ENCODE measurements at regions not wholly inside any gene's neighbourhood (a gene's known extent, or its start where the extent isn't known, plus 50 kb on each side); places are given as distances from the start of the nearest gene placed in this dataset.

GRCh38 chr9:108322326-108323098, 533.3 kb downstream of the ACTL7B start:
- no peaks in the 10 kb centered on the region for H3K27me3 Mint-ChIP-seq (ENCODE audit: low read depth)
- no peaks in the 10 kb centered on the region for H3K4me1 Mint-ChIP-seq (ENCODE audit: low read depth)
- peaks cover 9% of the 10 kb centered on the region for H3K9me3 Mint-ChIP-seq
- no peak overlapping the region for H3K4me3 Mint-ChIP-seq
- DNase-seq (ENCODE audit: low spot score): no peak
- H3K36me3 Mint-ChIP-seq (ENCODE audit: low read depth): no peaks in the 10 kb centered on the region
- H3K27ac Mint-ChIP-seq: no peak overlapping the region

- no peaks in the 10 kb centered on the region for H3K27me3 Mint-ChIP-seq (ENCODE audit: low read depth)
- no peaks in the 10 kb centered on the region for H3K4me1 Mint-ChIP-seq (ENCODE audit: low read depth)
- no peaks in the 10 kb centered on the region for H3K9me3 Mint-ChIP-seq
- no peaks in the 10 kb centered on the region for H3K36me3 Mint-ChIP-seq (ENCODE audit: low read depth)
- H3K27ac Mint-ChIP-seq: no peak overlapping the region
- no peak overlapping the region for H3K4me3 Mint-ChIP-seq
- no peak for DNase-seq (ENCODE audit: low spot score)
Measured at GRCh38 chr9:108316630-108317029, 539.2 kb downstream of the ACTL7B start.

- Mint-ChIP-seq H3K4me1 (ENCODE audit: low read depth) (no peaks in the 10 kb centered on the region), H3K27me3 (ENCODE audit: low read depth) (no peaks in the 10 kb centered on the region), H3K9me3 (no peaks in the 10 kb centered on the region), H3K36me3 (ENCODE audit: low read depth) (no peaks in the 10 kb centered on the region), H3K4me3 (no peak overlapping the region), H3K27ac (no peak overlapping the region)
- no peak for DNase-seq (ENCODE audit: low spot score)
Measured at GRCh38 chr9:108316066-108316465, 539.7 kb downstream of the ACTL7B start.

- no peak overlapping the region for H3K27ac Mint-ChIP-seq
- H3K27me3 Mint-ChIP-seq (ENCODE audit: low read depth): no peaks in the 10 kb centered on the region
- H3K4me1 Mint-ChIP-seq (ENCODE audit: low read depth): no peaks in the 10 kb centered on the region
- no peak overlapping the region for H3K4me3 Mint-ChIP-seq
- no peak for DNase-seq (ENCODE audit: low spot score)
- no peaks in the 10 kb centered on the region for H3K9me3 Mint-ChIP-seq
- no peaks in the 10 kb centered on the region for H3K36me3 Mint-ChIP-seq (ENCODE audit: low read depth)
Measured at GRCh38 chr9:108311745-108312144, 544.0 kb downstream of the ACTL7B start.

GRCh38 chr9:108310202-108310601, 545.6 kb downstream of the ACTL7B start:
- no peak overlapping the region for H3K27ac Mint-ChIP-seq
- no peak for DNase-seq (ENCODE audit: low spot score)
- no peak overlapping the region for H3K4me3 Mint-ChIP-seq
- no peaks in the 10 kb centered on the region for H3K27me3 Mint-ChIP-seq (ENCODE audit: low read depth)
- H3K4me1 Mint-ChIP-seq (ENCODE audit: low read depth): no peaks in the 10 kb centered on the region
- no peaks in the 10 kb centered on the region for H3K36me3 Mint-ChIP-seq (ENCODE audit: low read depth)
- H3K9me3 Mint-ChIP-seq: no peaks in the 10 kb centered on the region

- Mint-ChIP-seq H3K9me3 (no peaks in the 10 kb centered on the region), H3K27ac (no peak overlapping the region), H3K27me3 (ENCODE audit: low read depth) (no peaks in the 10 kb centered on the region), H3K4me1 (ENCODE audit: low read depth) (no peaks in the 10 kb centered on the region), H3K36me3 (ENCODE audit: low read depth) (no peaks in the 10 kb centered on the region), H3K4me3 (no peak overlapping the region)
- DNase-seq (ENCODE audit: low spot score): no peak
Measured at GRCh38 chr9:108300306-108301287, 555.2 kb downstream of the ACTL7B start.

- Mint-ChIP-seq H3K9me3 (no peaks in the 10 kb centered on the region), H3K4me1 (ENCODE audit: low read depth) (no peaks in the 10 kb centered on the region), H3K27ac (no peak overlapping the region), H3K27me3 (ENCODE audit: low read depth) (no peaks in the 10 kb centered on the region), H3K4me3 (no peak overlapping the region), H3K36me3 (ENCODE audit: low read depth) (no peaks in the 10 kb centered on the region)
- DNase-seq (ENCODE audit: low spot score): no peak
Measured at GRCh38 chr9:108297073-108297472, 558.7 kb downstream of the ACTL7B start.

GRCh38 chr9:108296056-108296455, 559.7 kb downstream of the ACTL7B start:
- Mint-ChIP-seq H3K4me1 (ENCODE audit: low read depth) (no peaks in the 10 kb centered on the region), H3K27me3 (ENCODE audit: low read depth) (no peaks in the 10 kb centered on the region), H3K27ac (no peak overlapping the region), H3K9me3 (no peaks in the 10 kb centered on the region), H3K4me3 (no peak overlapping the region), H3K36me3 (ENCODE audit: low read depth) (no peaks in the 10 kb centered on the region)
- no peak for DNase-seq (ENCODE audit: low spot score)

- no peak overlapping the region for H3K27ac Mint-ChIP-seq
- H3K4me1 Mint-ChIP-seq (ENCODE audit: low read depth): no peaks in the 10 kb centered on the region
- DNase-seq (ENCODE audit: low spot score): no peak
- no peak overlapping the region for H3K4me3 Mint-ChIP-seq
- no peaks in the 10 kb centered on the region for H3K27me3 Mint-ChIP-seq (ENCODE audit: low read depth)
- H3K36me3 Mint-ChIP-seq (ENCODE audit: low read depth): no peaks in the 10 kb centered on the region
- H3K9me3 Mint-ChIP-seq: no peaks in the 10 kb centered on the region
Measured at GRCh38 chr9:108291586-108291932, 564.2 kb downstream of the ACTL7B start.

GRCh38 chr9:108290839-108291585, 564.8 kb downstream of the ACTL7B start:
- Mint-ChIP-seq H3K4me3 (no peak overlapping the region), H3K27ac (no peak overlapping the region), H3K27me3 (ENCODE audit: low read depth) (no peaks in the 10 kb centered on the region), H3K9me3 (no peaks in the 10 kb centered on the region), H3K4me1 (ENCODE audit: low read depth) (no peaks in the 10 kb centered on the region), H3K36me3 (ENCODE audit: low read depth) (no peaks in the 10 kb centered on the region)
- no peak for DNase-seq (ENCODE audit: low spot score)

GRCh38 chr9:108286638-108287206, 569.1 kb downstream of the ACTL7B start:
- no peaks in the 10 kb centered on the region for H3K4me1 Mint-ChIP-seq (ENCODE audit: low read depth)
- no peaks in the 10 kb centered on the region for H3K27me3 Mint-ChIP-seq (ENCODE audit: low read depth)
- H3K4me3 Mint-ChIP-seq: no peak overlapping the region
- no peaks in the 10 kb centered on the region for H3K36me3 Mint-ChIP-seq (ENCODE audit: low read depth)
- no peak overlapping the region for H3K27ac Mint-ChIP-seq
- DNase-seq (ENCODE audit: low spot score): no peak
- H3K9me3 Mint-ChIP-seq: peaks cover 4% of the 10 kb centered on the region

- Mint-ChIP-seq H3K27ac (no peak overlapping the region), H3K27me3 (ENCODE audit: low read depth) (no peaks in the 10 kb centered on the region), H3K9me3 (peaks cover 4% of the 10 kb centered on the region), H3K4me3 (no peak overlapping the region), H3K4me1 (ENCODE audit: low read depth) (no peaks in the 10 kb centered on the region), H3K36me3 (ENCODE audit: low read depth) (no peaks in the 10 kb centered on the region)
- DNase-seq (ENCODE audit: low spot score): no peak
Measured at GRCh38 chr9:108283696-108284095, 572.1 kb downstream of the ACTL7B start.

GRCh38 chr9:108282872-108283271, 572.9 kb downstream of the ACTL7B start:
- no peak overlapping the region for H3K4me3 Mint-ChIP-seq
- H3K4me1 Mint-ChIP-seq (ENCODE audit: low read depth): no peaks in the 10 kb centered on the region
- no peak overlapping the region for H3K27ac Mint-ChIP-seq
- peaks cover 4% of the 10 kb centered on the region for H3K9me3 Mint-ChIP-seq
- no peaks in the 10 kb centered on the region for H3K36me3 Mint-ChIP-seq (ENCODE audit: low read depth)
- H3K27me3 Mint-ChIP-seq (ENCODE audit: low read depth): no peaks in the 10 kb centered on the region
- DNase-seq (ENCODE audit: low spot score): no peak

Data from T-helper 2 cell treated with Interferon-gamma antibody and Interleukin-4, amounts not matched to agents 5 μg/mL and 100 μg/mL, for 36 hours (primary cell).